H1 (cell line): ENCODE measurements at regions not wholly inside any gene's neighbourhood (a gene's known extent, or its start where the extent isn't known, plus 50 kb on each side); places are given as distances from the start of the nearest gene placed in this dataset.

ENCODE experiments used
- CTCF ChIA-PET: fragments of 300-600 bp; sonication (Branson Sonifier 250); formaldehyde crosslinking; loops from one replicate; lab custom pipeline; 2021; ENCODE audit not compliant: partially characterized antibody; lab: Charles Lee
- POLR2A ChIA-PET: fragments of 300-600 bp; sonication (Branson Sonifier 250); formaldehyde crosslinking; loops from one replicate; lab custom pipeline; 2021; ENCODE audit warnings: inconsistent platforms; ENCODE audit not compliant: partially characterized antibody; lab: Charles Lee
- DNase-seq, 2 experiments: peaks; one replicate each; pipeline versions ENCODE4 v3.0.0 to v3.0.0-alpha.2; 2010 to 2022; ENCODE audit warnings: low spot score in 2 of 2, low read depth in 1 of 2, mixed read lengths in 1 of 2
- FAIRE-seq: peaks from 2 replicates; lab custom pipeline; 2011; peaks lifted over from hg19 to GRCh38; lab: Jason Lieb, UNC
- H2AFZ ChIP-seq: 2 replicates; pipeline ENCODE4 v1.8.1; 2012; ENCODE audit warnings: low read length, inconsistent platforms
- H2AK5ac ChIP-seq: 2 replicates; pipeline ENCODE4 v1.6.1; 2013; ENCODE audit warnings: low read depth, low read length
- H2BK120ac ChIP-seq: replicated peaks from 2 replicates; pipeline ENCODE3; 2013; ENCODE audit warnings: low read depth, low read length, inconsistent platforms
- H2BK12ac ChIP-seq: 2 replicates; pipeline ENCODE4 v1.6.1; 2013; ENCODE audit warnings: low read depth, low read length
- H2BK15ac ChIP-seq: 2 replicates; pipeline ENCODE4 v1.6.1; 2013; ENCODE audit warnings: low read length
- H2BK20ac ChIP-seq: 2 replicates; pipeline ENCODE4 v1.6.1; 2013; ENCODE audit warnings: low read length
- H2BK5ac ChIP-seq: 2 replicates; pipeline ENCODE4 v1.6.1; 2013; ENCODE audit warnings: low read depth, low read length
- H3K14ac ChIP-seq: 2 replicates; pipeline ENCODE4 v1.6.1; 2013; ENCODE audit warnings: inconsistent platforms; ENCODE audit not compliant: insufficient read length
- H3K18ac ChIP-seq: 2 replicates; pipeline ENCODE4 v1.6.1; 2013; ENCODE audit warnings: low read length; ENCODE audit errors: extremely low read depth
- H3K23ac ChIP-seq: 2 replicates; pipeline ENCODE4 v1.6.1; 2013; ENCODE audit warnings: inconsistent platforms; ENCODE audit not compliant: insufficient read length
- H3K23me2 ChIP-seq: 2 replicates; pipeline ENCODE4 v1.6.1; 2013; ENCODE audit warnings: low read depth, low read length
- H3K27ac ChIP-seq: 2 replicates; pipeline ENCODE4 v1.6.1; 2011; ENCODE audit warnings: low read depth, low read length, inconsistent platforms
- H3K27me3 ChIP-seq, 4 experiments: replicated peaks in 1 of 4; 1 replicate in 1 of 4; 2 replicates in 3 of 4; pipeline versions ENCODE4 v1.6.1 to v1.8.1; 2011 to 2013; ENCODE audit warnings: low read length in 3 of 4, mild to moderate bottlenecking in 3 of 4, inconsistent platforms in 2 of 4, mixed read lengths in 2 of 4, moderate library complexity in 1 of 4; ENCODE audit not compliant: control insufficient read depth in 3 of 4, insufficient read depth in 3 of 4; ENCODE audit errors: extremely low read depth in 1 of 4
- H3K36me3 ChIP-seq, 4 experiments: 2 replicates each; pipeline versions ENCODE4 v1.6.1 to v1.8.1; 2011 to 2013; ENCODE audit warnings: mild to moderate bottlenecking in 4 of 4, low read length in 3 of 4, moderate library complexity in 2 of 4, control low read depth in 1 of 4, inconsistent platforms in 1 of 4; ENCODE audit not compliant: insufficient read depth in 4 of 4, control insufficient read depth in 2 of 4
- H3K4ac ChIP-seq: replicated peaks from 2 replicates; pipeline ENCODE3; 2013; ENCODE audit warnings: low read length, low read depth, mixed read lengths, inconsistent platforms; ENCODE audit not compliant: insufficient read length
- H3K4me1 ChIP-seq, 4 experiments: replicated peaks in 1 of 4; 1 replicate in 1 of 4; 2 replicates in 3 of 4; pipeline versions ENCODE4 v1.6.1 to v1.8.1; 2011 to 2013; ENCODE audit warnings: low read length in 3 of 4, inconsistent platforms in 2 of 4, mixed read lengths in 1 of 4; ENCODE audit not compliant: insufficient read depth in 4 of 4, control insufficient read depth in 3 of 4
- H3K4me2 ChIP-seq, 2 experiments: 2 replicates each; pipeline versions ENCODE4 v1.6.1 to v1.8.1; 2011 to 2013; ENCODE audit warnings: low read depth in 2 of 2, low read length in 2 of 2, control low read depth in 1 of 2, inconsistent platforms in 1 of 2, mild to moderate bottlenecking in 1 of 2; ENCODE audit not compliant: insufficient read depth in 1 of 2
- H3K4me3 ChIP-seq, 4 experiments: fragments of 200-600, 300-600 bp in 1 of 4; sonication (generic), shearing (Covaris generic), sonication (Bioruptor Twin) in 1 of 4; 2 replicates each; pipeline versions ENCODE4 v1.5.1 to v1.8.1; 2011 to 2016; ENCODE audit warnings: low read length in 4 of 4, low read depth in 3 of 4, control low read depth in 2 of 4, inconsistent platforms in 2 of 4, mild to moderate bottlenecking in 2 of 4, mixed read lengths in 1 of 4, moderate library complexity in 1 of 4; ENCODE audit not compliant: insufficient read depth in 2 of 4; ENCODE audit errors: extremely low read depth in 1 of 4
- H3K56ac ChIP-seq: replicated peaks from 2 replicates; pipeline ENCODE3; 2013; ENCODE audit warnings: low read depth, mild to moderate bottlenecking, mixed read lengths, low read length, inconsistent platforms; ENCODE audit not compliant: insufficient read length
- H3K79me1 ChIP-seq: 2 replicates; pipeline ENCODE4 v1.6.1; 2013; ENCODE audit warnings: low read depth, low read length, control low read depth
- H3K79me2 ChIP-seq, 2 experiments: 2 replicates each; pipeline versions ENCODE4 v1.6.1 to v1.8.1; 2012 to 2013; ENCODE audit warnings: low read length in 2 of 2, mild to moderate bottlenecking in 2 of 2, inconsistent platforms in 1 of 2; ENCODE audit not compliant: insufficient read depth in 2 of 2, control insufficient read depth in 1 of 2
- H3K9ac ChIP-seq, 4 experiments: replicated peaks in 1 of 4; 1 replicate in 1 of 4; 2 replicates in 3 of 4; pipeline versions ENCODE4 v1.6.1 to v1.8.1; 2011 to 2013; ENCODE audit warnings: low read depth in 3 of 4, low read length in 3 of 4, control low read depth in 2 of 4, mild to moderate bottlenecking in 2 of 4, moderate library complexity in 2 of 4, inconsistent platforms in 1 of 4; ENCODE audit errors: extremely low read depth in 1 of 4
- H3K9me3 ChIP-seq, 2 experiments: 2 replicates each; pipeline versions ENCODE4 v1.6.1 to v1.8.1; 2012 to 2013; ENCODE audit warnings: mild to moderate bottlenecking in 2 of 2, moderate library complexity in 2 of 2, control low read depth in 1 of 2, inconsistent platforms in 1 of 2, low read depth in 1 of 2, low read length in 1 of 2, mixed read lengths in 1 of 2; ENCODE audit not compliant: insufficient read depth in 2 of 2
- H4K20me1 ChIP-seq, 2 experiments: replicated peaks in 1 of 2; 2 replicates each; pipeline versions ENCODE3 to v1.8.1; 2011 to 2013; ENCODE audit warnings: inconsistent platforms in 2 of 2, low read length in 2 of 2, mild to moderate bottlenecking in 1 of 2; ENCODE audit not compliant: insufficient read depth in 2 of 2, control insufficient read depth in 1 of 2
- H4K5ac ChIP-seq: 2 replicates; pipeline ENCODE4 v1.6.1; 2013; ENCODE audit warnings: low read length, low read depth, mixed read lengths, inconsistent platforms; ENCODE audit not compliant: insufficient read length
- H4K8ac ChIP-seq: 2 replicates; pipeline ENCODE4 v1.8.0; 2013; ENCODE audit warnings: mild to moderate bottlenecking, moderate library complexity, low read length, inconsistent platforms; ENCODE audit not compliant: insufficient read depth; ENCODE audit errors: extremely low read depth
- H4K91ac ChIP-seq: replicated peaks from 2 replicates; pipeline ENCODE3; 2013; ENCODE audit warnings: low read length, mixed read lengths, inconsistent platforms; ENCODE audit not compliant: insufficient read length
- BACH1 ChIP-seq: IDR thresholded peaks from 2 replicates; pipeline ENCODE4 v1.6.1; 2012; ENCODE audit warnings: low read length, improper control_type of control experiment
- CBX5 ChIP-seq: fragments of 300-800, 300-1000 bp; sonication (generic); IDR thresholded peaks from 2 replicates; pipeline ENCODE4 v1.7.1; 2016; ENCODE audit warnings: antibody characterized with exemption, low read length, low read depth
- EGR1 ChIP-seq: IDR thresholded peaks from 2 replicates; pipeline ENCODE4 v1.6.1; 2011; ENCODE audit warnings: low read depth, low read length, borderline replicate concordance
- EZH2 ChIP-seq: fragments of 200-600 bp; sonication (generic); IDR thresholded peaks from 2 replicates; pipeline ENCODE4 v1.7.1; 2012; ENCODE audit warnings: low read depth, mild to moderate bottlenecking, moderate library complexity, low read length, inconsistent platforms; ENCODE audit not compliant: severe bottlenecking
- GABPA ChIP-seq: IDR thresholded peaks from 2 replicates; pipeline ENCODE4 v1.6.1; 2011; ENCODE audit warnings: mild to moderate bottlenecking, low read length, moderate library complexity, borderline replicate concordance; ENCODE audit not compliant: insufficient read depth
- KDM4A ChIP-seq: IDR thresholded peaks from one replicate; pipeline ENCODE4 v1.7.1; 2012; ENCODE audit warnings: low read depth, mild to moderate bottlenecking, moderate library complexity, low read length, inconsistent platforms; ENCODE audit not compliant: severe bottlenecking
- RAD21 ChIP-seq, 2 experiments: IDR thresholded peaks in 1 of 2; conservative IDR thresholded peaks in 1 of 2; 2 replicates each; pipeline ENCODE4 v1.6.1; 2011; ENCODE audit warnings: low read depth in 2 of 2, low read length in 2 of 2, improper control_type of control experiment in 1 of 2, inconsistent platforms in 1 of 2, mild to moderate bottlenecking in 1 of 2, moderate library complexity in 1 of 2
- TBP ChIP-seq: IDR thresholded peaks from 2 replicates; pipeline ENCODE4 v1.6.1; 2011; ENCODE audit warnings: low read depth, low read length, improper control_type of control experiment
- WGBS, 2 experiments: shearing (Covaris generic) in 1 of 2; methylation state at CpG; one replicate each; pipeline versions ENCODE4 v1.1.6 to v1.1.7; 2013 to 2015; ENCODE audit warnings: low lambda C conversion rate in 2 of 2, mixed read lengths in 2 of 2, inconsistent platforms in 1 of 2, low coverage in 1 of 2, missing lambda C conversion rate in 1 of 2; ENCODE audit not compliant: insufficient replicate concordance in 2 of 2, insufficient coverage in 1 of 2, insufficient read length in 1 of 2; ENCODE audit errors: extremely low coverage in 1 of 2, missing lambda C conversion rate in 1 of 2; 5-methylcytosine and 5-hydroxymethylcytosine counted together

DNA sequence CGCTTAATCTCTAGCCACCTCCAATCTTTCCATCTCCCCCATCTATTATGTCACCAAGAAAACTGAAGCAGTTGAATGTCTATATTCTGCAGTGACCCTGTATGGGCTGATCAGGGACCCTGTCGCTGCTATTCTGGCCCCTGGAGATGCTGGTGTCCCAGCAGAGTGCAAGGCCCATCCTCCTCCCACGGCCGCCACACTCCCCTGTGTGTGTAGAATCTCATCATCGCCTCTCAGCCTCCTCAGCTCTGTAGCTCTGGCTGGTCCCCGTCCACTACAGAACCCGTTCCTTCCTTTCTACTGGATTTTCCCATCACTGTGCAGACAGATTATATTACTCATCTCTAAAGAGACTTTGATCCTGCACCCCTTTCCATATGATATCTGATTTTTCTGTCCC, 235.8 kb upstream of the PFKP start:
- Histone ChIP-seq H3K79me2 (no peaks in the 10 kb centered on the region), H4K91ac (no peak overlapping the region), H3K79me1 (no peaks in the 10 kb centered on the region), H3K9me3 (no peaks in the 10 kb centered on the region), H3K4me3 (no peak overlapping the region), H3K27me3 (no peaks in the 10 kb centered on the region; a peak in 1 of 7 replicates), H3K14ac (no peak overlapping the region), H2BK5ac (no peak overlapping the region), H3K9ac (no peak overlapping the region), H3K56ac (no peak overlapping the region), H2BK20ac (no peak overlapping the region), H2BK12ac (no peak overlapping the region), H4K20me1 (no peaks in the 10 kb centered on the region), H3K23ac (no peak overlapping the region), H3K23me2 (no peaks in the 10 kb centered on the region), H3K4ac (no peak overlapping the region), H2AFZ (no peak overlapping the region), H3K36me3 (no peaks in the 10 kb centered on the region), H2AK5ac (no peak overlapping the region), H4K8ac (no peak overlapping the region), H3K4me1 (no peaks in the 10 kb centered on the region), H3K27ac (no peak overlapping the region), H2BK15ac (no peak overlapping the region), H2BK120ac (no peak overlapping the region), H4K5ac (no peak overlapping the region), H3K4me2 (no peak overlapping the region), H3K18ac (no peak overlapping the region)
- FAIRE-seq (no peak), DNase-seq (no peak)
- POLR2A ChIA-PET, result no interaction called here
- 75% methylated on average over 7 of the region's 7 CpGs; no CpG with 5 or more reads in 1 of the 2 experiments for WGBS, 2 experiments
- CTCF ChIA-PET, result no interaction called here
- TF ChIP-seq TBP (no peak), BACH1 (no peak), GABPA (no peak), KDM4A (no peak), CBX5 (no peak), EZH2 (no peak), EGR1 (no peak), RAD21 (IDR thresholded peaks at IDR 0.05 in 1 of 2, conservative IDR thresholded peaks at IDR 0.05 in 1 of 2; ENCODE audit: low read depth in 2 of 2, low read length in 2 of 2) (no peak)
